ENCODE measurements at regions not wholly inside any gene's neighbourhood (a gene's known extent, or its start where the extent isn't known, plus 50 kb on each side); places are given as distances from the start of the nearest gene placed in this dataset.

DNA sequence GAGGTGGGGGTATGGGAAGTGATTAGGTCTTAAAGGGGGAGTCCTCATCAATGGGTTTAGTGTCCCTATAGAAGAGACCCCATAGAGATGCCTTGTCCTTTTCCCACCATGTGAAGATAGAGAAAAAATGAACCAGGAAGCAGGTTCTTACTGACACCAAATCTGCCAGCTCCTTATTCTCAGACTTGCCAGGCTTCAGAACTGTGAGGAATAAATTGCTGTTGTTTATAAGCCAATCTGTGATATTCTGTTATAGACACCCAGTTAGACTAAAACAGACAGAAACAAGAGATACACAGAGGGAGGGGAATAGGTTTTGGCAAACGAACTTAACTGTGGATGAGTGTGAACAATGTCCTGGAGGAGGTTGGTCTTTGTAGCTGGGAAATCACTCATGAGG lies 381.4 kb downstream of the ADRA2A start:
- Histone ChIP-seq H3K4me2 (ENCODE audit: control insufficient read depth, insufficient read depth) (no peak overlapping the region), H3K4me3 (no peak overlapping the region), H3K9me3 (replicated peaks; ENCODE audit: control insufficient read depth, insufficient read depth, low read length) (no peaks in the 10 kb centered on the region; the same call in 2 of the 3 replicates), H3K36me3 (ENCODE audit: control insufficient read depth in 2 of 2, insufficient read depth in 2 of 2, low read length in 1 of 2) (no peaks in the 10 kb centered on the region), H3K4me1 (ENCODE audit: control insufficient read depth, insufficient read depth, low read length) (no peaks in the 10 kb centered on the region), H4K20me1 (ENCODE audit: control insufficient read depth, insufficient read depth) (no peaks in the 10 kb centered on the region), H3K9ac (ENCODE audit: control insufficient read depth, insufficient read depth, low read length) (no peak overlapping the region), H2AFZ (ENCODE audit: control insufficient read depth, low read depth, low read length) (no peak overlapping the region), H3K27ac (ENCODE audit: control insufficient read depth, insufficient read depth) (no peak overlapping the region), H3K79me2 (ENCODE audit: control insufficient read depth, insufficient read depth, low read length) (no peaks in the 10 kb centered on the region), H3K27me3 (replicated peaks in 1 of 2; ENCODE audit: control insufficient read depth in 2 of 2, insufficient read depth in 2 of 2, low read length in 1 of 2) (no peaks in the 10 kb centered on the region)
- RAD21 ChIA-PET (ENCODE audit: unreplicated experiment), result no interaction called here
- 0% methylated on average over 1 of the region's 1 CpG for WGBS (ENCODE audit: insufficient coverage, insufficient replicate concordance, low lambda C conversion rate, missing lambda C conversion rate)
- CTCF ChIA-PET, result no interaction called here
- TF ChIP-seq FOXM1 (IDR thresholded peaks at IDR 0.05; ENCODE audit: low read depth, low read length), result no peak
- no peak for TF ChIP-seq SP1 (IDR thresholded peaks at IDR 0.05; ENCODE audit: low read depth, low read length)
- TF ChIP-seq CHD2 (IDR thresholded peaks at IDR 0.05; ENCODE audit: borderline replicate concordance, low read depth, low read length), result no peak
- no peak for TF ChIP-seq BCL11A (IDR thresholded peaks at IDR 0.05; ENCODE audit: low read depth, low read length)
- TF ChIP-seq MTA3 (IDR thresholded peaks at IDR 0.05; ENCODE audit: borderline replicate concordance, low read length), result no peak
- TF ChIP-seq ESRRA (IDR thresholded peaks at IDR 0.05; ENCODE audit: low read length), result no peak
- TF ChIP-seq NR2C2 (IDR thresholded peaks at IDR 0.05; ENCODE audit: borderline replicate concordance, control insufficient read depth, insufficient read length, low read depth), result no peak
- no peak for TF ChIP-seq NR2F1 (conservative IDR thresholded peaks at IDR 0.05)
- TF ChIP-seq, protein P1, sequence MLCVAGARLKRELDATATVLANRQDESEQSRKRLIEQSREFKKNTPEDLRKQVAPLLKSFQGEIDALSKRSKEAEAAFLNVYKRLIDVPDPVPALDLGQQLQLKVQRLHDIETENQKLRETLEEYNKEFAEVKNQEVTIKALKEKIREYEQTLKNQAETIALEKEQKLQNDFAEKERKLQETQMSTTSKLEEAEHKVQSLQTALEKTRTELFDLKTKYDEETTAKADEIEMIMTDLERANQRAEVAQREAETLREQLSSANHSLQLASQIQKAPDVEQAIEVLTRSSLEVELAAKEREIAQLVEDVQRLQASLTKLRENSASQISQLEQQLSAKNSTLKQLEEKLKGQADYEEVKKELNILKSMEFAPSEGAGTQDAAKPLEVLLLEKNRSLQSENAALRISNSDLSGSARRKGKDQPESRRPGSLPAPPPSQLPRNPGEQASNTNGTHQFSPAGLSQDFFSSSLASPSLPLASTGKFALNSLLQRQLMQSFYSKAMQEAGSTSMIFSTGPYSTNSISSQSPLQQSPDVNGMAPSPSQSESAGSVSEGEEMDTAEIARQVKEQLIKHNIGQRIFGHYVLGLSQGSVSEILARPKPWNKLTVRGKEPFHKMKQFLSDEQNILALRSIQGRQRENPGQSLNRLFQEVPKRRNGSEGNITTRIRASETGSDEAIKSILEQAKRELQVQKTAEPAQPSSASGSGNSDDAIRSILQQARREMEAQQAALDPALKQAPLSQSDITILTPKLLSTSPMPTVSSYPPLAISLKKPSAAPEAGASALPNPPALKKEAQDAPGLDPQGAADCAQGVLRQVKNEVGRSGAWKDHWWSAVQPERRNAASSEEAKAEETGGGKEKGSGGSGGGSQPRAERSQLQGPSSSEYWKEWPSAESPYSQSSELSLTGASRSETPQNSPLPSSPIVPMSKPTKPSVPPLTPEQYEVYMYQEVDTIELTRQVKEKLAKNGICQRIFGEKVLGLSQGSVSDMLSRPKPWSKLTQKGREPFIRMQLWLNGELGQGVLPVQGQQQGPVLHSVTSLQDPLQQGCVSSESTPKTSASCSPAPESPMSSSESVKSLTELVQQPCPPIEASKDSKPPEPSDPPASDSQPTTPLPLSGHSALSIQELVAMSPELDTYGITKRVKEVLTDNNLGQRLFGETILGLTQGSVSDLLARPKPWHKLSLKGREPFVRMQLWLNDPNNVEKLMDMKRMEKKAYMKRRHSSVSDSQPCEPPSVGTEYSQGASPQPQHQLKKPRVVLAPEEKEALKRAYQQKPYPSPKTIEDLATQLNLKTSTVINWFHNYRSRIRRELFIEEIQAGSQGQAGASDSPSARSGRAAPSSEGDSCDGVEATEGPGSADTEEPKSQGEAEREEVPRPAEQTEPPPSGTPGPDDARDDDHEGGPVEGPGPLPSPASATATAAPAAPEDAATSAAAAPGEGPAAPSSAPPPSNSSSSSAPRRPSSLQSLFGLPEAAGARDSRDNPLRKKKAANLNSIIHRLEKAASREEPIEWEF (IDR thresholded peaks at IDR 0.05; ENCODE audit: insufficient replicate concordance, low read depth, low read length), result no peak
- TF ChIP-seq CBX5 (IDR thresholded peaks at IDR 0.05; ENCODE audit: low read depth), result no peak
- SMC1A ChIA-PET (ENCODE audit: uncharacterized antibody, unreplicated experiment), result no interaction called here
- FAIRE-seq, result no peak
- ATAC-seq, result no peak
- POLR2A ChIA-PET, result no interaction called here
- no peak for DNase-seq (ENCODE audit: low read depth, low spot score)
- no TSS peak for BruUV-seq (replicated peaks)
- intact Hi-C loops (cut with micrococcal nuclease; ENCODE audit: unreplicated experiment) (no loop called here), in situ Hi-C loops (cut with MboI) (no loop called here)
